ENCODE measurements at regions not wholly inside any gene's neighbourhood (a gene's known extent, or its start where the extent isn't known, plus 50 kb on each side); places are given as distances from the start of the nearest gene placed in this dataset.
"Not testable (repeated sequence)": the region's sequence is repeated elsewhere in the genome, so short reads cannot be mapped to it uniquely, and the experiment has no call there.

DNA sequence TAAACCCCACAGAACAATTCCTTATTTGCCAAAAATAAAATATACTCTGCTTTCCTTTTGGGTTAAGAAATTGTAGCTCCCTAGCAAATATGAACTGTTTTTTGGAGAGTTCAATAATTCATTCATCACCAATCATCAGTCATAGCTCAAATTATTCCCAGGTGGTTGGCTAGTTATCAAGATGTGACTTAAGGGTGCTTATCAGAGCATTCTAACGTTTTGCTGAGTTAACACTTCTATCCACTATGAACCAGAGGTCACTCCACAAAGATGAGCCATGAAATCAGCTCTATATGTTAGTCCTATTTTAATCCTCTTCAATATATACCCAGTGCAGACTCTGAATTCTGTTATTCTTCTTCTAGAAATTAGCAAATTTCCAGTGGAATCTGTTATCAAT is 379.1 kb downstream of the TENT5A start:
- TF ChIP-seq, protein P1, sequence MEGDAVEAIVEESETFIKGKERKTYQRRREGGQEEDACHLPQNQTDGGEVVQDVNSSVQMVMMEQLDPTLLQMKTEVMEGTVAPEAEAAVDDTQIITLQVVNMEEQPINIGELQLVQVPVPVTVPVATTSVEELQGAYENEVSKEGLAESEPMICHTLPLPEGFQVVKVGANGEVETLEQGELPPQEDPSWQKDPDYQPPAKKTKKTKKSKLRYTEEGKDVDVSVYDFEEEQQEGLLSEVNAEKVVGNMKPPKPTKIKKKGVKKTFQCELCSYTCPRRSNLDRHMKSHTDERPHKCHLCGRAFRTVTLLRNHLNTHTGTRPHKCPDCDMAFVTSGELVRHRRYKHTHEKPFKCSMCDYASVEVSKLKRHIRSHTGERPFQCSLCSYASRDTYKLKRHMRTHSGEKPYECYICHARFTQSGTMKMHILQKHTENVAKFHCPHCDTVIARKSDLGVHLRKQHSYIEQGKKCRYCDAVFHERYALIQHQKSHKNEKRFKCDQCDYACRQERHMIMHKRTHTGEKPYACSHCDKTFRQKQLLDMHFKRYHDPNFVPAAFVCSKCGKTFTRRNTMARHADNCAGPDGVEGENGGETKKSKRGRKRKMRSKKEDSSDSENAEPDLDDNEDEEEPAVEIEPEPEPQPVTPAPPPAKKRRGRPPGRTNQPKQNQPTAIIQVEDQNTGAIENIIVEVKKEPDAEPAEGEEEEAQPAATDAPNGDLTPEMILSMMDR (IDR thresholded peaks at IDR 0.05) = no peak
- no peak for TF ChIP-seq ZFX (IDR thresholded peaks at IDR 0.05; ENCODE audit: borderline replicate concordance)

DNA sequence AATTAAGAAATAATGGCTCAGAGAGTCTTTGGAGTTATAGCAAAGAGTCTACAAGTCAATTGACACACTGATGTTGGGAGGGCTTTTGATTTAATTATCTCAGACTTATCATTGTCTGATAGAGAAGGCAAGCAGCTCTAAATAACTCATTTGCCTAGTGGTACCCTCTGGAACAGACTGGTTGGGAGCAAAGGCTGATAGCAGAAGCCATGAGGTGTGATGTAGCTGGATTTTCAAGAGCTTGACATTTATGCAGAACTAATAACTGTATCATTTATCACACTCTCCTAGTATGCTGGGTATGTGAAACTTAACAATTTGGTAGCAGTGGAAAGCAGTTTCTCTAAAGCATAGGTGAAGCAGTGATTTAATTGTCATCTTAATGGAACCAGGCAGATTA is 380.6 kb downstream of the TENT5A start:
- H3K27ac ChIP-seq = no peak overlapping the region
- TF ChIP-seq, protein P1 (IDR thresholded peaks at IDR 0.05) = no peak
- no peak for TF ChIP-seq ZFX (IDR thresholded peaks at IDR 0.05; ENCODE audit: borderline replicate concordance)

More for the DNA sequence above, 379.1 kb downstream of the TENT5A start:
- no peak overlapping the region for H3K27ac ChIP-seq

DNA sequence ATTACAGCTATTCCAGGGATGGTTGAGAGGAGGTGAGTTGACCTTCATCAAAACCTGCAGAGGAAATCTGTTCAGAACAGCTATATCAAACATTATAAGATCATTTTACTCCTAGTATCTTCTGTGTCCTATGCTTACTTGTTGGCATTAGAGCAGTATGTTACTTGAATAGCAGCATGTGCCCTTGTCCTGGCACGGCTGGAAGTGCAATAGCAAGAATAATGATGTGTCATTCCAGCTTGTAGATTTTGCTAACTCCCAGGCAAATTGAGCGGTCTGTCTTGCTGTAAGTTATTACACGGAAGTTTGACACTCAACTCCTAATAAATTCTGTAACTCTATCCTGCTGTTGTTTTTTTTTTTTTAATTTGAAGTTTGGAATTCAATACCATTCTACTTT is 385.5 kb downstream of the TENT5A start:
- no peak for TF ChIP-seq ZFX (IDR thresholded peaks at IDR 0.05; ENCODE audit: borderline replicate concordance)
- TF ChIP-seq, protein P1 (IDR thresholded peaks at IDR 0.05) = no peak
- no peak overlapping the region for H3K27ac ChIP-seq

DNA sequence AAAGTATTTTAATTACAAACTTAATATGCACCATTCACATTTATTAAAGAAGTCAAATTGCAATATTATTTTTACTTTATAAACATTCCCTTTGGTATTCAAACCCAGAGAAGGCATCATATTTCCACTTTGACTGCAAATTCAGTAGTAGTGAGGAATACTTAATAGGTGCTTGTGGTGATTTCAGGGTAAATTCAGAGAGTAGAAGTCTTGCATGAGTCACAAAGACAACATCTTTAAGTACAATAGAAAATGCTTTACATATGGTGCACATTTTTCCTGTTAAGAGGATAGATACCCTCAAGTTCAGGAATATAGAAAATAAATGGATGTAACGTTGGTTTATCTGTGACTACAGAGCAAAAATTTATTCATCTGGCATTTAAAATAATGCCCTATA is 390.2 kb downstream of the TENT5A start:
- H3K27ac ChIP-seq = no peak overlapping the region
- TF ChIP-seq ZFX (IDR thresholded peaks at IDR 0.05; ENCODE audit: borderline replicate concordance) = no peak
- TF ChIP-seq, protein P1 (IDR thresholded peaks at IDR 0.05) = no peak

DNA sequence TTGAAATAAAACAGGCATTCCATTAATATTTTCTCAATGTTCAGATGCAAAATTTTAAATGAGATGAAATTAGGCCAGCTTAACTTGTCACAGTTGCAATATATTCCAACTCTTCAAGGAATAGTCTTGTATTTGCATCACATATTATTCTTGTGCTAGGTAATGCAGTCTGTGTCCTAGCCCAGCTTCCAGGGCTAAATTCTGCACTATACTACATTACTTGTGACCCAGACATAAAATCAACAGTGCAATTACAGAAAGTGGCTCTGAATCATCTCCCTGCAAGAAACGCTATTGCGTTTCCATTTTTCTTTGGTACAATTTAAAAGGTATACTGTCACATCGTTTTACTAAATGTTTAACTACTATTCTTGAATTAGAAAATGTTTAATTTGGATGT is 399.2 kb downstream of the TENT5A start:
- TF ChIP-seq ZFX (IDR thresholded peaks at IDR 0.05; ENCODE audit: borderline replicate concordance) = no peak
- TF ChIP-seq, protein P1 (IDR thresholded peaks at IDR 0.05) = no peak
- no peak overlapping the region for H3K27ac ChIP-seq

DNA sequence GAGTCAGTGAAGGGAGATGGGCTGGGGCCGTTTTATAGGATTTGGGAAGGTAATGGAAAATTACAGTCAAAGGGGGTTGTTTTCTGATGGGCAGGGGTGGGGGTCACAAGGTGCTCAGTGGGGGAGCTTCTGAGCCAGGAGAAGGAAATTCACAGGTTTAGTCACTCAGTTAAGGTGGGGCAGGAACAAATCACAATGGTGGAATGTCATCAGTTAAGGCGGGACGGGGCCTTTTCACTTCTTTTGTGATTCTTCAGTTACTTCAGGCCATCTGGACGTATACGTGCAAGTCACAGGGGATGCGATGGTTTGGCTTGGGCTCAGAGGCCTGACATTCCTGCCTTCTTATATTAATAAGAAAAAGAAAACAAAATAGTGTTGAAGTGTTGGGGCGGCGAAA is 408.5 kb downstream of the TENT5A start:
- H3K27ac ChIP-seq = not testable (repeated sequence)

DNA sequence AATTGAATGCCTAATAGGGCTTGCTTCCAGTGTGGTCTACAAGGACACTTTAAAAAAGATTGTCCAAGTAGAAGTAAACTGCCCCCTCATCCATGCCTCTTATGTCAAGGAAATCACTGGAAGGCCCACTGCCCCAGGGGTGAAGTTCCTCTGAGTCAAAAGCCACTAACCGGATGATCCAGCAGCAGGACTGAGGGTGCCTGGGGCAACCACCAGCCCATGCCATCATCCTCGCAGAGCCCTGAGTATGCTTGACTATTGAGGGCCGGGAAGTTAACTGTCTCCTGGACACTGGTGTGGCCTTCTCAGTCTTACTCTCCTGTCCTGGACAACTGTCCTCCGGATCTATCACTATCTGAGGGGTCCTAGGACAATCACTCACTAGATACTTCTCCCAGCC is 411.5 kb downstream of the TENT5A start:
- H3K27ac ChIP-seq = no peak overlapping the region
- TF ChIP-seq, protein P1 (IDR thresholded peaks at IDR 0.05) = no peak
- TF ChIP-seq ZFX (IDR thresholded peaks at IDR 0.05; ENCODE audit: borderline replicate concordance) = no peak

DNA sequence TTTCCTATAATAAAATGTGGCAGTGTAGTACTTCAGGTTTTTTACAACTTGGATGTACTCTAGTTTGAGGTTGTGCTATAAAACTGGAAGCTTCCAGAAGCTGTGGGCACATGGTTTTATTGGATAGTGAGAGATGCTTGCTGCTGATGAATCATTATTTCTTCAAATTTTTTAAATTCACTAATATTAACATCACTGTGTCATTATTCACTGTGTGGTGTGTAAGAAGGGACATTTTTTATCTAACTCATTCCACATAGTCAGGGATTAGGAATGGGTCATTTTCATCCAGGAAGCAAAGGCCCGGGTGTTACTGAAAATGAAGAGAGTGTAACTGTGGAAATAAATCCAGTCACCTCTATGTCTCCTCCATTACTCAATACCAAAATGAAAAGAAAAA is 421.0 kb downstream of the TENT5A start:
- no peak for TF ChIP-seq ZFX (IDR thresholded peaks at IDR 0.05; ENCODE audit: borderline replicate concordance)
- TF ChIP-seq, protein P1 (IDR thresholded peaks at IDR 0.05) = no peak
- H3K27ac ChIP-seq = no peak overlapping the region

Data from 22Rv1 (cell line).